HG03045 (cell line): ENCODE measurements at regions not wholly inside any gene's neighbourhood (a gene's known extent, or its start where the extent isn't known, plus 50 kb on each side); places are given as distances from the start of the nearest gene placed in this dataset.
"Not testable (repeated sequence)": the region's sequence is repeated elsewhere in the genome, so short reads cannot be mapped to it uniquely, and the experiment has no call there.

Experiments used
- ATAC-seq: cut with Tn5 transposase; IDR thresholded peaks from one replicate; pipeline ENCODE4 v1.9.1; 2021; ENCODE audit warnings: mild to moderate bottlenecking, moderate library complexity; ENCODE audit not compliant: unreplicated experiment

GRCh38 chr16:52113533-52114183 is 433.3 kb downstream of the TOX3 start:
- no peak for ATAC-seq

- not testable (repeated sequence) for ATAC-seq
Measured at GRCh38 chr16:52104993-52105392, 441.9 kb downstream of the TOX3 start.

- no peak for ATAC-seq
Measured at GRCh38 chr16:52103791-52104190, 443.2 kb downstream of the TOX3 start.

GRCh38 chr16:52101246-52101645 is 445.7 kb downstream of the TOX3 start:
- no peak for ATAC-seq

GRCh38 chr16:52099382-52099781 is 447.6 kb downstream of the TOX3 start:
- ATAC-seq = no peak

- no peak for ATAC-seq
Measured at GRCh38 chr16:52095471-52095870, 451.5 kb downstream of the TOX3 start.

- no peak for ATAC-seq
Measured at GRCh38 chr16:52092126-52092525, 454.8 kb downstream of the TOX3 start.

GRCh38 chr16:52090080-52090479 is 456.9 kb downstream of the TOX3 start:
- no peak for ATAC-seq

GRCh38 chr16:52089476-52089875 is 457.5 kb downstream of the TOX3 start:
- no peak for ATAC-seq

GRCh38 chr16:52086901-52087300 is 460.0 kb downstream of the TOX3 start:
- ATAC-seq = no peak

GRCh38 chr16:52078716-52079655 is 468.0 kb downstream of the TOX3 start:
- ATAC-seq = no peak

GRCh38 chr16:52077607-52078006 is 469.3 kb downstream of the TOX3 start:
- ATAC-seq = no peak

- no peak for ATAC-seq
Measured at GRCh38 chr16:52076801-52077201, 470.1 kb downstream of the TOX3 start.

- no peak for ATAC-seq
Measured at GRCh38 chr16:52076332-52076731, 470.6 kb downstream of the TOX3 start.

GRCh38 chr16:52074133-52074532 is 472.8 kb downstream of the TOX3 start:
- no peak for ATAC-seq

GRCh38 chr16:52073024-52073423 is 473.9 kb downstream of the TOX3 start:
- no peak for ATAC-seq

GRCh38 chr16:52071101-52071500 is 475.8 kb downstream of the TOX3 start:
- ATAC-seq = no peak

- no peak for ATAC-seq
Measured at GRCh38 chr16:52070341-52071057, 476.4 kb downstream of the TOX3 start.

GRCh38 chr16:52069866-52070265 is 477.1 kb downstream of the TOX3 start:
- no peak for ATAC-seq

GRCh38 chr16:52068447-52069074 is 478.4 kb downstream of the TOX3 start:
- ATAC-seq = no peak

- ATAC-seq = no peak
Measured at GRCh38 chr16:52066962-52067361, 480.0 kb downstream of the TOX3 start.
